ENCODE measurements at regions not wholly inside any gene's neighbourhood (a gene's known extent, or its start where the extent isn't known, plus 50 kb on each side); places are given as distances from the start of the nearest gene placed in this dataset.

- TF ChIP-seq, protein P1, sequence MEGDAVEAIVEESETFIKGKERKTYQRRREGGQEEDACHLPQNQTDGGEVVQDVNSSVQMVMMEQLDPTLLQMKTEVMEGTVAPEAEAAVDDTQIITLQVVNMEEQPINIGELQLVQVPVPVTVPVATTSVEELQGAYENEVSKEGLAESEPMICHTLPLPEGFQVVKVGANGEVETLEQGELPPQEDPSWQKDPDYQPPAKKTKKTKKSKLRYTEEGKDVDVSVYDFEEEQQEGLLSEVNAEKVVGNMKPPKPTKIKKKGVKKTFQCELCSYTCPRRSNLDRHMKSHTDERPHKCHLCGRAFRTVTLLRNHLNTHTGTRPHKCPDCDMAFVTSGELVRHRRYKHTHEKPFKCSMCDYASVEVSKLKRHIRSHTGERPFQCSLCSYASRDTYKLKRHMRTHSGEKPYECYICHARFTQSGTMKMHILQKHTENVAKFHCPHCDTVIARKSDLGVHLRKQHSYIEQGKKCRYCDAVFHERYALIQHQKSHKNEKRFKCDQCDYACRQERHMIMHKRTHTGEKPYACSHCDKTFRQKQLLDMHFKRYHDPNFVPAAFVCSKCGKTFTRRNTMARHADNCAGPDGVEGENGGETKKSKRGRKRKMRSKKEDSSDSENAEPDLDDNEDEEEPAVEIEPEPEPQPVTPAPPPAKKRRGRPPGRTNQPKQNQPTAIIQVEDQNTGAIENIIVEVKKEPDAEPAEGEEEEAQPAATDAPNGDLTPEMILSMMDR (IDR thresholded peaks at IDR 0.05) = no peak
- TF ChIP-seq POLR2A (IDR thresholded peaks at IDR 0.05) = no peak
Observed at GRCh38 chr12:107565551-107565950, 120.0 kb upstream of the PWP1 start.
